ENCODE measurements at regions not wholly inside any gene's neighbourhood (a gene's known extent, or its start where the extent isn't known, plus 50 kb on each side); places are given as distances from the start of the nearest gene placed in this dataset.
"Not testable (repeated sequence)": the region's sequence is repeated elsewhere in the genome, so short reads cannot be mapped to it uniquely, and the experiment has no call there.

- DNase-seq (ENCODE audit: low read depth) = no peak
- no peak overlapping the region for H3K4me3 ChIP-seq (ENCODE audit: low read depth, low read length)
- TF ChIP-seq CTCF (IDR thresholded peaks at IDR 0.05; ENCODE audit: low read depth, low read length, missing control alignments) = no peak
Observed at GRCh38 chr4:18167831-18168230, 146.3 kb upstream of the LCORL start.

GRCh38 chr4:18166925-18167324, 145.4 kb upstream of the LCORL start:
- H3K4me3 ChIP-seq (ENCODE audit: low read depth, low read length) = no peak overlapping the region
- DNase-seq (ENCODE audit: low read depth) = no peak
- no peak for TF ChIP-seq CTCF (IDR thresholded peaks at IDR 0.05; ENCODE audit: low read depth, low read length, missing control alignments)

- no peak for TF ChIP-seq CTCF (IDR thresholded peaks at IDR 0.05; ENCODE audit: low read depth, low read length, missing control alignments)
- no peak for DNase-seq (ENCODE audit: low read depth)
- H3K4me3 ChIP-seq (ENCODE audit: low read depth, low read length) = no peak overlapping the region
Observed at GRCh38 chr4:18162453-18162852, 140.9 kb upstream of the LCORL start.

- H3K4me3 ChIP-seq (ENCODE audit: low read depth, low read length); DNase-seq (ENCODE audit: low read depth): not testable (repeated sequence)
Observed at GRCh38 chr4:18159117-18159912, 137.8 kb upstream of the LCORL start.

- no peak overlapping the region for H3K4me3 ChIP-seq (ENCODE audit: low read depth, low read length)
- no peak for DNase-seq (ENCODE audit: low read depth)
- TF ChIP-seq CTCF (IDR thresholded peaks at IDR 0.05; ENCODE audit: low read depth, low read length, missing control alignments) = no peak
Observed at GRCh38 chr4:18155067-18156041, 133.8 kb upstream of the LCORL start.

- no peak for TF ChIP-seq CTCF (IDR thresholded peaks at IDR 0.05; ENCODE audit: low read depth, low read length, missing control alignments)
- no peak overlapping the region for H3K4me3 ChIP-seq (ENCODE audit: low read depth, low read length)
- DNase-seq (ENCODE audit: low read depth) = no peak
Observed at GRCh38 chr4:18138076-18138665, 116.6 kb upstream of the LCORL start.

GRCh38 chr4:18134111-18134510, 112.6 kb upstream of the LCORL start:
- DNase-seq (ENCODE audit: low read depth) = no peak
- H3K4me3 ChIP-seq (ENCODE audit: low read depth, low read length) = no peak overlapping the region
- no peak for TF ChIP-seq CTCF (IDR thresholded peaks at IDR 0.05; ENCODE audit: low read depth, low read length, missing control alignments)

Data from GM12864 (cell line).